ENCODE measurements at regions not wholly inside any gene's neighbourhood (a gene's known extent, or its start where the extent isn't known, plus 50 kb on each side); places are given as distances from the start of the nearest gene placed in this dataset.

- TF ChIP-seq, protein P1, sequence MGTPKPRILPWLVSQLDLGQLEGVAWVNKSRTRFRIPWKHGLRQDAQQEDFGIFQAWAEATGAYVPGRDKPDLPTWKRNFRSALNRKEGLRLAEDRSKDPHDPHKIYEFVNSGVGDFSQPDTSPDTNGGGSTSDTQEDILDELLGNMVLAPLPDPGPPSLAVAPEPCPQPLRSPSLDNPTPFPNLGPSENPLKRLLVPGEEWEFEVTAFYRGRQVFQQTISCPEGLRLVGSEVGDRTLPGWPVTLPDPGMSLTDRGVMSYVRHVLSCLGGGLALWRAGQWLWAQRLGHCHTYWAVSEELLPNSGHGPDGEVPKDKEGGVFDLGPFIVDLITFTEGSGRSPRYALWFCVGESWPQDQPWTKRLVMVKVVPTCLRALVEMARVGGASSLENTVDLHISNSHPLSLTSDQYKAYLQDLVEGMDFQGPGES (IDR thresholded peaks at IDR 0.05; ENCODE audit: low read depth, low read length) = no peak
- TF ChIP-seq CTCF (IDR thresholded peaks at IDR 0.05) (no peak), TEAD4 (IDR thresholded peaks at IDR 0.05; ENCODE audit: borderline replicate concordance, insufficient read depth) (no peak), FOXM1 (IDR thresholded peaks at IDR 0.05; ENCODE audit: low read depth) (no peak)
- TF ChIP-seq, protein P2, sequence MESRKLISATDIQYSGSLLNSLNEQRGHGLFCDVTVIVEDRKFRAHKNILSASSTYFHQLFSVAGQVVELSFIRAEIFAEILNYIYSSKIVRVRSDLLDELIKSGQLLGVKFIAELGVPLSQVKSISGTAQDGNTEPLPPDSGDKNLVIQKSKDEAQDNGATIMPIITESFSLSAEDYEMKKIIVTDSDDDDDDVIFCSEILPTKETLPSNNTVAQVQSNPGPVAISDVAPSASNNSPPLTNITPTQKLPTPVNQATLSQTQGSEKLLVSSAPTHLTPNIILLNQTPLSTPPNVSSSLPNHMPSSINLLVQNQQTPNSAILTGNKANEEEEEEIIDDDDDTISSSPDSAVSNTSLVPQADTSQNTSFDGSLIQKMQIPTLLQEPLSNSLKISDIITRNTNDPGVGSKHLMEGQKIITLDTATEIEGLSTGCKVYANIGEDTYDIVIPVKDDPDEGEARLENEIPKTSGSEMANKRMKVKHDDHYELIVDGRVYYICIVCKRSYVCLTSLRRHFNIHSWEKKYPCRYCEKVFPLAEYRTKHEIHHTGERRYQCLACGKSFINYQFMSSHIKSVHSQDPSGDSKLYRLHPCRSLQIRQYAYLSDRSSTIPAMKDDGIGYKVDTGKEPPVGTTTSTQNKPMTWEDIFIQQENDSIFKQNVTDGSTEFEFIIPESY (IDR thresholded peaks at IDR 0.05; ENCODE audit: borderline replicate concordance, low read depth) = no peak
Measured at GRCh38 chrX:131955099-131955777, 67.9 kb upstream of the STK26 start (continued).

DNA sequence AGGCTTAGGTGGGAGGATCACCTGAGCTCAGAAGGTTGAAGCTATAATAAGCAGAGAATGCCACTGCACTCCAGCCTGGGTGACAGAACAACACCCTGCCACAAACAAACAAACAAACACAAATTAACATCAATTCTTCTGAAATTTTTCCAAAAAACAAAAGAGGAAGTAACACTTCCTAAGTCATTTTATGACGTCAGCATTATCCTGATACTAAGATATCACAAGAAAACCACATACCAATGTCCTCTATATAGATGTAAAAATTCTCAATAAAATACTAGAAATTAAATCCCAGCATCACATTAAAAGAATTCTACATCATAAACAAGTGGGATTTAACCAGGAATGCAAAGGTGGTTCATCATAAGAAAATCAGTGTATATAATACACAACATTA is 64.4 kb upstream of the STK26 start:
- CTCF ChIA-PET = no interaction called here
- Histone ChIP-seq H3K4me2 (no peak overlapping the region), H3K79me2 (ENCODE audit: insufficient read depth) (no peaks in the 10 kb centered on the region), H3K9ac (no peak overlapping the region), H3K4me1 (ENCODE audit: control insufficient read depth in 1 of 2, insufficient read depth in 2 of 2, low read depth in 1 of 2, low read length in 1 of 2) (no peaks in the 10 kb centered on the region), H3K9me3 (no peaks in the 10 kb centered on the region), H4K20me1 (ENCODE audit: insufficient read depth) (no peaks in the 10 kb centered on the region), H3K4me3 (ENCODE audit: low read depth in 2 of 2, low read length in 1 of 2) (no peak overlapping the region), H3K27me3 (ENCODE audit: insufficient read depth) (no peaks in the 10 kb centered on the region), H3F3A (replicated peaks; ENCODE audit: insufficient read depth) (no peaks in the 10 kb centered on the region), H2AFZ (ENCODE audit: low read depth) (no peak overlapping the region), H3K27ac (ENCODE audit: low read depth in 2 of 2, low read length in 1 of 2) (no peak overlapping the region), H3K9me2 (no peaks in the 10 kb centered on the region), H3K36me3 (replicated peaks in 1 of 2; ENCODE audit: control insufficient read depth in 1 of 2, insufficient read depth in 2 of 2, low read length in 1 of 2) (no peaks in the 10 kb centered on the region)
- no peak for DNase-seq
- 16% methylated on average over 1 of the region's 1 CpG for WGBS (ENCODE audit: low lambda C conversion rate)
- TF ChIP-seq TAF1 (IDR thresholded peaks at IDR 0.05; ENCODE audit: borderline replicate concordance, low read depth, low read length) (no peak), FOXJ3 (CRISPR knock-in tag; IDR thresholded peaks at IDR 0.05) (no peak), TEAD4 (IDR thresholded peaks at IDR 0.05; ENCODE audit: borderline replicate concordance, insufficient read depth) (no peak), USF2 (IDR thresholded peaks at IDR 0.05; ENCODE audit: borderline replicate concordance, low read depth, low read length) (no peak), RCOR1 (IDR thresholded peaks at IDR 0.05; ENCODE audit: low read length) (no peak), RAD21 (IDR thresholded peaks at IDR 0.05; ENCODE audit: low read length) (no peak), ELF1 (IDR thresholded peaks at IDR 0.05) (no peak)
- POLR2A ChIA-PET = no interaction called here

Measured in SK-N-SH (cell line).